Karpas-422 (cell line): ENCODE measurements at regions not wholly inside any gene's neighbourhood (a gene's known extent, or its start where the extent isn't known, plus 50 kb on each side); places are given as distances from the start of the nearest gene placed in this dataset.

Source experiments
- DNase-seq: peaks from one replicate; pipeline ENCODE4 v3.0.0-alpha.2; 2015
- H2AFZ ChIP-seq: fragments of 200-600 bp; sonication (generic); 2 replicates; pipeline ENCODE4 v1.6.1; 2014; ENCODE audit warnings: antibody characterized with exemption, low read length, mixed read lengths
- H3K27ac ChIP-seq: fragments of 200-600 bp; sonication (generic); 2 replicates; pipeline ENCODE4 v1.5.1; 2014; ENCODE audit warnings: mild to moderate bottlenecking, low read length, moderate library complexity
- H3K27me3 ChIP-seq: fragments of 200-600 bp; sonication (generic); 2 replicates; pipeline ENCODE4 v1.6.1; 2014; ENCODE audit warnings: low read length, mixed read lengths
- H3K36me3 ChIP-seq: fragments of 200-600 bp; sonication (generic); 2 replicates; pipeline ENCODE4 v1.6.1; 2014; ENCODE audit warnings: low read length, mixed read lengths; ENCODE audit not compliant: insufficient read depth
- H3K4me1 ChIP-seq: fragments of 200-600 bp; sonication (generic); 2 replicates; pipeline ENCODE4 v1.6.1; 2014; ENCODE audit warnings: mild to moderate bottlenecking, low read length, mixed read lengths
- H3K4me2 ChIP-seq: fragments of 200-600 bp; sonication (generic); 2 replicates; pipeline ENCODE4 v1.6.1; 2014; ENCODE audit warnings: low read length, low read depth, mild to moderate bottlenecking; ENCODE audit not compliant: poor library complexity, severe bottlenecking
- H3K4me3 ChIP-seq: fragments of 200-600 bp; sonication (generic); 2 replicates; pipeline ENCODE4 v1.5.1; 2014; ENCODE audit warnings: mild to moderate bottlenecking, antibody characterized with exemption, low read length, mixed read lengths
- H3K79me2 ChIP-seq: fragments of 200-600 bp; sonication (generic); 2 replicates; pipeline ENCODE4 v1.6.1; 2014; ENCODE audit warnings: mild to moderate bottlenecking, low read length, mixed read lengths
- H3K9ac ChIP-seq: fragments of 200-600 bp; sonication (generic); 2 replicates; pipeline ENCODE4 v1.6.0; 2014; ENCODE audit warnings: low read length
- H3K9me2 ChIP-seq: fragments of 200-600 bp; sonication (generic), shearing (Covaris generic); replicated peaks from 2 replicates; pipeline ENCODE4 v1.6.0; 2014; ENCODE audit warnings: mild to moderate bottlenecking, low read length, moderate library complexity; ENCODE audit not compliant: insufficient read depth
- H3K9me3 ChIP-seq: fragments of 300-700, 200-600 bp; sonication (generic); 2 replicates; pipeline ENCODE4 v1.6.1; 2014; ENCODE audit warnings: low read length, mixed read lengths
- H4K20me1 ChIP-seq: fragments of 200-600 bp; sonication (generic); 2 replicates; pipeline ENCODE4 v1.6.1; 2014; ENCODE audit warnings: mild to moderate bottlenecking, antibody characterized with exemption, low read length, low read depth; ENCODE audit not compliant: insufficient read depth

DNA sequence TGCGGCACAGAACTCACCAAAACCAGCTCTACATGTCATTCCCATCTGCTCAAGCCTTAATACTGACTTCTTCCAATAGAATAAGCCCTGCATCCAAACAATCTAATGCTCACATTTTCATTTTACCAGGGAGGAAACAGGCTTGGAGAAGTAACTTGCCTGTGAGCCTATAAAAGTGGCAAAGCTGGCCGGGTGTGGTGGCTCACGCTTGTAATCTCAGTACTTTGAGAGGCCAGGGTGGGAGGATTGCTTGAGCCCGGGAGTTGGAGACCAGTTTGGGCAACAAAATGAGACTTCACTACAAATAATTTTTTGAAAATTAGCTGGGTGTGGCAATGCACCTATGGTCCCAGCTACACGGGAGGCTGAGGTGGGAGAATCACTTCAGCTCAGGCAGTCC, 133.7 kb downstream of the LY86 start:
- Histone ChIP-seq H3K4me1 (no peaks in the 10 kb centered on the region), H3K4me2 (no peak overlapping the region), H4K20me1 (no peaks in the 10 kb centered on the region), H3K36me3 (no peaks in the 10 kb centered on the region), H3K9me3 (no peaks in the 10 kb centered on the region), H3K27ac (no peak overlapping the region), H2AFZ (no peak overlapping the region), H3K9me2 (no peaks in the 10 kb centered on the region), H3K9ac (no peak overlapping the region), H3K27me3 (no peaks in the 10 kb centered on the region), H3K79me2 (no peaks in the 10 kb centered on the region), H3K4me3 (no peak overlapping the region)
- no peak for DNase-seq

- no peak overlapping the region for H3K4me2 ChIP-seq
- H2AFZ ChIP-seq = no peak overlapping the region
- H3K9ac ChIP-seq = no peak overlapping the region
- no peak overlapping the region for H3K27ac ChIP-seq
- no peaks in the 10 kb centered on the region for H3K79me2 ChIP-seq
- H3K4me1 ChIP-seq = no peaks in the 10 kb centered on the region
- H3K4me3 ChIP-seq = no peak overlapping the region
- no peaks in the 10 kb centered on the region for H3K36me3 ChIP-seq
- no peak for DNase-seq
- no peaks in the 10 kb centered on the region for H4K20me1 ChIP-seq
- no peaks in the 10 kb centered on the region for H3K9me2 ChIP-seq
- no peaks in the 10 kb centered on the region for H3K27me3 ChIP-seq
- H3K9me3 ChIP-seq = no peaks in the 10 kb centered on the region
Measured at GRCh38 chr6:6723361-6723760, 134.8 kb downstream of the LY86 start.

GRCh38 chr6:6723921-6724538, 135.5 kb downstream of the LY86 start:
- Histone ChIP-seq H3K27me3 (no peaks in the 10 kb centered on the region), H3K79me2 (no peaks in the 10 kb centered on the region), H3K9me3 (no peaks in the 10 kb centered on the region), H3K9ac (no peak overlapping the region), H3K9me2 (no peaks in the 10 kb centered on the region), H3K4me2 (no peak overlapping the region), H3K36me3 (no peaks in the 10 kb centered on the region), H3K4me1 (no peaks in the 10 kb centered on the region), H3K4me3 (no peak overlapping the region), H2AFZ (no peak overlapping the region), H4K20me1 (no peaks in the 10 kb centered on the region), H3K27ac (no peak overlapping the region)
- DNase-seq = no peak

DNA sequence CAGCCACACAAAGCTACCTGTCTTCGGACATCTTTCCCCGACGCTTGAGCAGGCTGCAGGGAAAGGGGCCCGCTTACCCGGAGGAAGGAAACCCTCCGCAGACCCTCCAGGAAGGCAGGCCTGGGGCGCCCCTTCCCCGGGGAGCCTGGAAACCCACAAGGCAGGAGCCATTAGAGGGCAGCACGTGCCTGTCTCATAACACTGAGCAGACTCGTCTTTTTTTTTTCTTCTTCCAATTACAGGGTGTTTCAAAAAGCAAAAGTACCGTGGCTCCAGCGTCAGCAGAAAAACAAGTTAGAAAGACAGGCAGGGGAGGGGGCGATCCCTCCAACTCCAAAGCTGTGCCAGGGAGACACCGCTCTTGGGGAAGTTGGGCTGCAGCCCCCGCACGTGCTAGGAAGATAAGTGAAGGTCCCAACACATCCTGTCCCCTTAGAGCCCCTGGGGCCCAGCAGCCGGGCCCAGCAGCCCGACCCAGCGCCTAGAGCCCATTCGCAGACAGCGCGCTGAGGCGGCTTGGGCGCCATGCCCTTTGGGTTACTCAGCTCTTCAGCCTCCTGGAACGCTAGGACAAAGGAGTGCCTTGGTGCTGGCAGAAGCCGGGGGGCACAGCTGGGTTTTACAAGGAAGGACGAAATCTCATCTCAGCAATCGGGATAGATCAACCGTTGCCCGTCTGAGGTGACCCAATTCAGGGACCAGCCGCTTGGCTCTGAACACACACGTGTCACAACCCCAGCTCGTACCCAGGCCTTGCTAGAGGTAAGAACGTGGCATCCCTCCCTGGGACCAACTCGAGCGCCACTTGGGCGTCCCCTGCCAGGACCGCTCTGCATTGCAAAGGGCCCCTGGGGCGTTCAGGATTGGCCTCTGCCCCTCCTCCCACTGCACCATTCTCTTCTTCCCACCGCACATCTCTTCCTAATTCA, 136.3 kb downstream of the LY86 start:
- Histone ChIP-seq H3K36me3 (no peaks in the 10 kb centered on the region), H3K9me3 (no peaks in the 10 kb centered on the region), H3K9me2 (no peaks in the 10 kb centered on the region), H3K4me3 (no peak overlapping the region), H4K20me1 (no peaks in the 10 kb centered on the region), H3K9ac (no peak overlapping the region), H3K79me2 (no peaks in the 10 kb centered on the region), H3K4me1 (no peaks in the 10 kb centered on the region), H3K4me2 (no peak overlapping the region), H3K27ac (no peak overlapping the region), H2AFZ (no peak overlapping the region), H3K27me3 (no peaks in the 10 kb centered on the region)
- DNase-seq = peak; percentile 55

DNA sequence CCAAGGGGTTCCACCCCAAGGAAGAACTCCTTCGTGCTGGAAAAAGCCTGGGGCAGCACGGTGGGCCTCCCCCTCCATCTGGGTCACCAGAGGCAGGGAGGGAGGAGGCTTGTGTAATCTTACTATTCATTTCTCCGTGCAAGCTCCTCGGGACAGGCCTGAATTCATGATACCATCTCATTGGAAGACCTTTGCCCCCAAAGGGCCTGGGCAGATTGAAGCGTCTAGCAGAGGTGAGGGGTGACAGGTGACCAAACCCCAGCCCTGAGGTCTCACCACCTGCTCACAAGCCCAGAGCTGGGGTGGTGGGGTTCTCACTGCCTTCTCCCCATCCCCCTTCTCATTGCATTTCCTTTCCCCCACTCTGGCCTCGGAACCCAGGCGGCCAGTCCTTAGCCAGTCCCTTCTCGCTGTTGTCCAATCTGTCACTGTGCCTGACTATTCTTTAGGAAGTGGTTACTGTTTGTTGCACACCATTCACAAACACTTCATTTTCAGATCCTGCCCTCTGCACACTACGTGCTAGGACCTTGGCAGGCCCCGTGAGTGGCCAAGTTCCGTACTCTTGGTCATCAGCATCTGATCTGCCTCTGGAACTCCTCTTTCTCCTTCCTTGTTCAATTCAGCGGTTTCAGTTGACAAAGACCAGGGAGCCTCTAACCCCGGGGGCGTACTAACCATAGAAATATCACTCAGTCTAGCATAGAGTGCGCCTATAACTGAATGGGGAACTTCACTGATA, 137.1 kb downstream of the LY86 start:
- Histone ChIP-seq H3K27ac (no peak overlapping the region), H3K4me3 (no peak overlapping the region), H3K9me3 (no peaks in the 10 kb centered on the region), H3K79me2 (no peaks in the 10 kb centered on the region), H3K4me1 (no peaks in the 10 kb centered on the region), H3K27me3 (no peaks in the 10 kb centered on the region), H2AFZ (no peak overlapping the region), H3K36me3 (no peaks in the 10 kb centered on the region), H3K9me2 (no peaks in the 10 kb centered on the region), H3K4me2 (no peak overlapping the region), H4K20me1 (no peaks in the 10 kb centered on the region), H3K9ac (no peak overlapping the region)
- no peak for DNase-seq

GRCh38 chr6:6728169-6728941, 139.8 kb downstream of the LY86 start:
- H3K27ac ChIP-seq = no peak overlapping the region

DNA sequence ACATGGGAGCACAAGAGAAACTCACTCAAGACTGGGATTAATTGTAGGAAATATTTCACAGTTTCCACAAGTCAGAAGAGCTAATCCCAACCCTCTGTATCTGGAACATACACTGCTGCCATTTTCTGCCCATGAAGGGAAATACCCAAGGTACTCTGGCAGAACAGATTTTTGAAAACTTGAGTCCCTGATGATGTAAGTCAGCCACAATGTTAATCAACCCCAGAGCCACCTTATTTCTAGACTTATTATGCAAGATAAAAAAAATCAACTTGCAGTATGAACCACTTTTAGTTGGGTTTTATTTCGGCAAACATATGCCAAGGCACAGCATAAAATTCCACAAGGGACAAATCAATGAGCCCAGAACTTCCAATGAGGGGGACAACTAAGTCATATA, 141.5 kb downstream of the LY86 start:
- H3K27me3 ChIP-seq = no peaks in the 10 kb centered on the region
- no peaks in the 10 kb centered on the region for H3K79me2 ChIP-seq
- H3K4me1 ChIP-seq = no peaks in the 10 kb centered on the region
- no peak overlapping the region for H3K4me2 ChIP-seq
- no peak overlapping the region for H3K27ac ChIP-seq
- no peak for DNase-seq
- no peak overlapping the region for H2AFZ ChIP-seq
- H4K20me1 ChIP-seq = no peaks in the 10 kb centered on the region
- no peaks in the 10 kb centered on the region for H3K9me2 ChIP-seq
- no peak overlapping the region for H3K9ac ChIP-seq
- no peak overlapping the region for H3K4me3 ChIP-seq
- H3K9me3 ChIP-seq = no peaks in the 10 kb centered on the region
- no peaks in the 10 kb centered on the region for H3K36me3 ChIP-seq

More at GRCh38 chr6:6728169-6728941, 139.8 kb downstream of the LY86 start:
- no peaks in the 10 kb centered on the region for H3K9me2 ChIP-seq
- H3K9ac ChIP-seq = no peak overlapping the region
- DNase-seq = no peak
- no peaks in the 10 kb centered on the region for H3K4me1 ChIP-seq
- no peaks in the 10 kb centered on the region for H3K9me3 ChIP-seq
- no peak overlapping the region for H3K4me3 ChIP-seq
- H3K27me3 ChIP-seq = no peaks in the 10 kb centered on the region
- H3K79me2 ChIP-seq = no peaks in the 10 kb centered on the region
- no peaks in the 10 kb centered on the region for H4K20me1 ChIP-seq
- no peaks in the 10 kb centered on the region for H3K36me3 ChIP-seq
- H3K4me2 ChIP-seq = no peak overlapping the region
- no peak overlapping the region for H2AFZ ChIP-seq
